Fibroblast of villous mesenchyme (primary cell): ENCODE measurements at regions not wholly inside any gene's neighbourhood (a gene's known extent, or its start where the extent isn't known, plus 50 kb on each side); places are given as distances from the start of the nearest gene placed in this dataset.

ENCODE experiments used
- DNase-seq: peaks from one replicate; pipeline ENCODE4 v3.0.0-alpha.2; 2010; ENCODE audit warnings: low read depth
- H3K4me3 ChIP-seq: 2 replicates; pipeline ENCODE4 v1.5.1; 2011; ENCODE audit warnings: low read depth, mild to moderate bottlenecking, low read length
- CTCF ChIP-seq: IDR thresholded peaks from 2 replicates; pipeline ENCODE4 v1.5.1; 2012; ENCODE audit warnings: low read depth, mild to moderate bottlenecking, low read length; ENCODE audit not compliant: insufficient read depth

- H3K4me3 ChIP-seq: peak overlapping the region; percentile 1
- DNase-seq: no peak
- no peak for TF ChIP-seq CTCF
These were observed 104.9 kb upstream of the PRDM1 start for GRCh38 chr6:105981002-105981887.

GRCh38 chr6:105978974-105979373 is 107.2 kb upstream of the PRDM1 start:
- no peak for TF ChIP-seq CTCF
- H3K4me3 ChIP-seq: no peak overlapping the region
- DNase-seq: no peak

GRCh38 chr6:105977934-105978504 is 108.1 kb upstream of the PRDM1 start:
- no peak for TF ChIP-seq CTCF
- H3K4me3 ChIP-seq: no peak overlapping the region
- DNase-seq: no peak

GRCh38 chr6:105974986-105975385 is 111.2 kb upstream of the PRDM1 start:
- TF ChIP-seq CTCF: no peak
- DNase-seq: no peak

DNA sequence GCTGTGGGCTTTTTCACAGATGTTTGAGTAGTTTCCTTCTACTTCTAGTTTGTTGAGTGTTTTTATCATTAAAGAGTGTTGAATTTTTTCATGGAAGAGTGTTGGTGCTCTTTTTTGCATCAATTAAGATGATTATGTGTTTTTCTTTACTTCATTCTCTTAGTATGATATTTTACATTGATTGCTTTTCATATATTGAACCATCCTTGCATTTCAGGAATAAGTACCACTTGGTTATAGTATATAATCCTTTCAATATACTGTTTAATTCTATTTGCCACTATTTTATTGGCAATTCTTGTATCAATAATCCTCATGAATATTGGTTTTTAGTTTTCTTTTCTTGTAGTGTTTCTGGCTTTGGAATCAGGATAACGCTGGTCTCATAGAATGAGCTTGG is 113.7 kb upstream of the PRDM1 start:
- no peak overlapping the region for H3K4me3 ChIP-seq
- no peak for TF ChIP-seq CTCF
- no peak for DNase-seq

More at GRCh38 chr6:105974986-105975385, 111.2 kb upstream of the PRDM1 start:
- H3K4me3 ChIP-seq: no peak overlapping the region

- DNase-seq: no peak
- no peak overlapping the region for H3K4me3 ChIP-seq
- TF ChIP-seq CTCF: no peak
These were observed 117.4 kb upstream of the PRDM1 start for GRCh38 chr6:105968603-105969333.
